Liver (tissue), 8 donors: ENCODE measurements at regions not wholly inside any gene's neighbourhood (a gene's known extent, or its start where the extent isn't known, plus 50 kb on each side); places are given as distances from the start of the nearest gene placed in this dataset.

ENCODE experiments used
- DNase-seq: peaks from one replicate; pipeline ENCODE4 v3.0.0-alpha.2; 2017; ENCODE audit warnings: low spot score
- H3K27ac ChIP-seq, 2 donors: one replicate each; pipeline ENCODE4 v1.7.0; 2013; ENCODE audit warnings: inconsistent platforms in 2 of 2, low read length in 2 of 2, control low read depth in 1 of 2, low read depth in 1 of 2, mild to moderate bottlenecking in 1 of 2
- H3K27me3 ChIP-seq, 4 donors: one replicate each; pipeline versions ENCODE4 v1.6.1 to v1.7.0; 2013; ENCODE audit warnings: low read length in 3 of 4, inconsistent platforms in 1 of 4, mild to moderate bottlenecking in 1 of 4, moderate library complexity in 1 of 4; ENCODE audit not compliant: control insufficient read depth in 4 of 4, insufficient read depth in 4 of 4
- H3K36me3 ChIP-seq, 4 donors: one replicate each; pipeline versions ENCODE4 v1.6.1 to v1.7.0; 2013; ENCODE audit warnings: low read length in 3 of 4, mild to moderate bottlenecking in 3 of 4, low read depth in 1 of 4, moderate library complexity in 1 of 4; ENCODE audit not compliant: control insufficient read depth in 4 of 4, insufficient read depth in 3 of 4
- H3K4me1 ChIP-seq, 4 donors: one replicate each; pipeline versions ENCODE4 v1.6.1 to v1.7.0; 2013; ENCODE audit warnings: low read length in 3 of 4, mild to moderate bottlenecking in 3 of 4, moderate library complexity in 1 of 4; ENCODE audit not compliant: control insufficient read depth in 4 of 4, insufficient read depth in 4 of 4
- H3K4me3 ChIP-seq, 3 donors: one replicate each; pipeline versions ENCODE4 v1.6.1 to v1.7.0; 2013; ENCODE audit warnings: low read length in 3 of 3, control low read depth in 1 of 3, low read depth in 1 of 3, mild to moderate bottlenecking in 1 of 3
- H3K9ac ChIP-seq, 2 donors: one replicate each; pipeline ENCODE4 v1.7.0; 2013; ENCODE audit warnings: low read length in 2 of 2, mild to moderate bottlenecking in 2 of 2, moderate library complexity in 2 of 2, control low read depth in 1 of 2, low read depth in 1 of 2
- H3K9me3 ChIP-seq, 4 donors: one replicate each; pipeline versions ENCODE4 v1.6.1 to v1.7.0; 2013; ENCODE audit warnings: low read length in 3 of 4; ENCODE audit not compliant: control insufficient read depth in 4 of 4
- ATF3 ChIP-seq: IDR thresholded peaks from 2 replicates; pipeline ENCODE4 v1.6.1; 2016; ENCODE audit warnings: antibody characterized with exemption
- CTCF ChIP-seq: fragments of 150-350 bp; IDR thresholded peaks from 2 replicates; pipeline ENCODE4 v1.5.1; 2017; ENCODE audit warnings: improper control_type of control experiment, low read depth, low read length; ENCODE audit not compliant: missing input control
- EGR1 ChIP-seq, 2 donors: IDR thresholded peaks; 2 replicates each; pipeline ENCODE4 v1.6.1; 2016 to 2018; ENCODE audit warnings: antibody characterized with exemption in 2 of 2, low read depth in 2 of 2
- FOXA1 ChIP-seq: IDR thresholded peaks from 2 replicates; pipeline ENCODE4 v1.6.1; 2016; ENCODE audit warnings: antibody characterized with exemption
- FOXA2 ChIP-seq: IDR thresholded peaks from 2 replicates; pipeline ENCODE4 v1.6.1; 2016; ENCODE audit warnings: antibody characterized with exemption
- GABPA ChIP-seq, 2 donors: IDR thresholded peaks in 1 of 2; conservative IDR thresholded peaks in 1 of 2; 2 replicates each; pipeline ENCODE4 v1.6.1; 2016; ENCODE audit warnings: antibody characterized with exemption in 2 of 2, mild to moderate bottlenecking in 1 of 2, moderate library complexity in 1 of 2
- HNF4A ChIP-seq, 2 donors: conservative IDR thresholded peaks; 2 replicates each; pipeline ENCODE4 v1.6.1; 2016; ENCODE audit warnings: antibody characterized with exemption in 2 of 2, mild to moderate bottlenecking in 2 of 2
- HNF4G ChIP-seq: IDR thresholded peaks from 2 replicates; pipeline ENCODE4 v1.6.1; 2016; ENCODE audit warnings: antibody characterized with exemption
- JUND ChIP-seq, 2 donors: IDR thresholded peaks; 2 replicates each; pipeline ENCODE4 v1.6.1; 2016; ENCODE audit warnings: antibody characterized with exemption in 2 of 2
- MAX ChIP-seq: IDR thresholded peaks from 2 replicates; pipeline ENCODE4 v1.6.1; 2016; ENCODE audit warnings: antibody characterized with exemption
- NR2F2 ChIP-seq: IDR thresholded peaks from 2 replicates; pipeline ENCODE4 v1.6.1; 2016; ENCODE audit warnings: antibody characterized with exemption
- RAD21 ChIP-seq, 2 donors: IDR thresholded peaks; 2 replicates each; pipeline ENCODE4 v1.6.1; 2016; ENCODE audit warnings: antibody characterized with exemption in 2 of 2, mild to moderate bottlenecking in 2 of 2
- REST ChIP-seq: IDR thresholded peaks from 2 replicates; pipeline ENCODE4 v1.6.1; 2016; ENCODE audit warnings: antibody characterized with exemption, mild to moderate bottlenecking
- RXRA ChIP-seq, 2 donors: IDR thresholded peaks; 2 replicates each; pipeline ENCODE4 v1.6.1; 2017 to 2018; ENCODE audit warnings: antibody characterized with exemption in 2 of 2, mild to moderate bottlenecking in 1 of 2
- SP1 ChIP-seq: IDR thresholded peaks from 2 replicates; pipeline ENCODE4 v1.6.1; 2018; ENCODE audit warnings: antibody characterized with exemption, mild to moderate bottlenecking
- TAF1 ChIP-seq: conservative IDR thresholded peaks from 2 replicates; pipeline ENCODE4 v1.6.1; 2016; ENCODE audit warnings: antibody characterized with exemption, mild to moderate bottlenecking
- YY1 ChIP-seq: IDR thresholded peaks from 2 replicates; pipeline ENCODE4 v1.6.1; 2016; ENCODE audit warnings: antibody characterized with exemption, mild to moderate bottlenecking
- ZBTB33 ChIP-seq: IDR thresholded peaks from 2 replicates; pipeline ENCODE4 v1.6.1; 2016; ENCODE audit warnings: antibody characterized with exemption
- WGBS: extraction: QIAGEN DNeasy Blood & Tissue Kit; methylation state at CpG from one replicate; pipeline ENCODE4 v1.1.7; 2013; 5-methylcytosine and 5-hydroxymethylcytosine counted together
- donor health status: healthy.
- donor health status: healthy.
- donor health status: healthy.
- donor health status: healthy.
- donor health status: healthy.

- 74% methylated on average over 3 of the region's 3 CpGs for WGBS
- Histone ChIP-seq H3K36me3 (no peaks in the 10 kb centered on the region), H3K9me3 (no peaks in the 10 kb centered on the region), H3K27me3 (no peaks in the 10 kb centered on the region), H3K4me1 (peaks cover 0 to 2% (median under 1%) of the 10 kb centered on the region in 4 donors), H3K4me3 (no peak overlapping the region), H3K27ac (peak overlapping the region in 1 of 2 donors; percentile 12), H3K9ac (no peak overlapping the region)
- DNase-seq, result no peak
- TF ChIP-seq HNF4A (conservative IDR thresholded peaks at IDR 0.05) (no peak), ATF3 (no peak), EGR1 (IDR thresholded peaks at IDR 0.05; ENCODE audit: low read depth in 2 of 2) (no peak), NR2F2 (no peak), FOXA1 (no peak), REST (no peak), SP1 (no peak), JUND (IDR thresholded peaks at IDR 0.05) (no peak), TAF1 (no peak), CTCF (no peak), HNF4G (no peak), GABPA (IDR thresholded peaks at IDR 0.05 in 1 of 2, conservative IDR thresholded peaks at IDR 0.05 in 1 of 2) (no peak), YY1 (no peak)
Observed at GRCh38 chr1:199861020-199861795, 166.3 kb upstream of the NR5A2 start.

- Histone ChIP-seq H3K4me1 (peaks cover 0 to 7% (median 3%) of the 10 kb centered on the region in 4 donors), H3K27ac (no peak overlapping the region), H3K9me3 (no peaks in the 10 kb centered on the region), H3K27me3 (no peaks in the 10 kb centered on the region), H3K4me3 (no peak overlapping the region), H3K36me3 (no peaks in the 10 kb centered on the region), H3K9ac (no peak overlapping the region)
- 92% methylated on average over 2 of the region's 2 CpGs for WGBS
- DNase-seq, result no peak
- no peak for TF ChIP-seq RXRA (IDR thresholded peaks at IDR 0.05)
- no peak for TF ChIP-seq HNF4A (conservative IDR thresholded peaks at IDR 0.05)
- no peak for TF ChIP-seq RAD21 (IDR thresholded peaks at IDR 0.05)
- no peak for TF ChIP-seq FOXA1
- TF ChIP-seq YY1, result no peak
- no peak for TF ChIP-seq JUND (IDR thresholded peaks at IDR 0.05)
- no peak for TF ChIP-seq SP1
- TF ChIP-seq MAX, result no peak
- no peak for TF ChIP-seq ATF3
- no peak for TF ChIP-seq FOXA2
- TF ChIP-seq EGR1 (IDR thresholded peaks at IDR 0.05; ENCODE audit: low read depth in 2 of 2), result no peak
- TF ChIP-seq HNF4G, result no peak
- no peak for TF ChIP-seq ZBTB33
- no peak for TF ChIP-seq GABPA (IDR thresholded peaks at IDR 0.05 in 1 of 2, conservative IDR thresholded peaks at IDR 0.05 in 1 of 2)
- no peak for TF ChIP-seq NR2F2
- no peak for TF ChIP-seq TAF1
- TF ChIP-seq REST, result no peak
Observed at GRCh38 chr1:199862047-199862446, 165.5 kb upstream of the NR5A2 start.
